NT2/D1 (cell line): ENCODE measurements at regions not wholly inside any gene's neighbourhood (a gene's known extent, or its start where the extent isn't known, plus 50 kb on each side); places are given as distances from the start of the nearest gene placed in this dataset.

ENCODE experiments used
- DNase-seq: peaks from one replicate; pipeline ENCODE4 v3.0.0-alpha.2; 2011; ENCODE audit warnings: low read depth, low spot score
- H3K27me3 ChIP-seq: 2 replicates; pipeline ENCODE4 v1.6.0; 2011; ENCODE audit warnings: mild to moderate bottlenecking; ENCODE audit not compliant: insufficient read length, insufficient read depth
- H3K36me3 ChIP-seq: 2 replicates; pipeline ENCODE4 v1.6.1; 2011; ENCODE audit warnings: mild to moderate bottlenecking, low read length, mixed read lengths; ENCODE audit not compliant: insufficient read depth, insufficient read length
- H3K4me1 ChIP-seq: 2 replicates; pipeline ENCODE4 v1.5.1; 2011; ENCODE audit not compliant: insufficient read depth, insufficient read length
- H3K4me3 ChIP-seq: 2 replicates; pipeline ENCODE4 v1.5.1; 2011; ENCODE audit warnings: low read depth; ENCODE audit not compliant: insufficient read length
- H3K9ac ChIP-seq: 2 replicates; pipeline ENCODE4 v1.6.0; 2011; ENCODE audit warnings: low read depth; ENCODE audit not compliant: insufficient read length
- H3K9me3 ChIP-seq: 2 replicates; pipeline ENCODE4 v1.5.1; 2011; ENCODE audit warnings: mild to moderate bottlenecking, low read length; ENCODE audit not compliant: insufficient read depth
- SUZ12 ChIP-seq: IDR thresholded peaks from 2 replicates; pipeline ENCODE4 v1.6.1; 2011; ENCODE audit not compliant: insufficient read length, insufficient read depth; ENCODE audit errors: extremely low read depth
- YY1 ChIP-seq: IDR thresholded peaks from 2 replicates; pipeline ENCODE4 v1.6.1; 2011; ENCODE audit not compliant: insufficient read length, insufficient read depth
- ZNF274 ChIP-seq: IDR thresholded peaks from 2 replicates; pipeline ENCODE4 v1.6.1; 2011; ENCODE audit warnings: mild to moderate bottlenecking, low read depth, low read length

- H3K4me1 ChIP-seq, result peaks cover 3% of the 10 kb centered on the region
- no peaks in the 10 kb centered on the region for H3K9me3 ChIP-seq
- TF ChIP-seq YY1, result no peak
- TF ChIP-seq SUZ12, result no peak
- no peak for TF ChIP-seq ZNF274
- DNase-seq, result no peak
- no peak overlapping the region for H3K4me3 ChIP-seq
- no peak overlapping the region for H3K9ac ChIP-seq
- H3K27me3 ChIP-seq, result no peaks in the 10 kb centered on the region
- H3K36me3 ChIP-seq, result no peaks in the 10 kb centered on the region
Measured at GRCh38 chr11:70823771-70824170, 425.4 kb downstream of the CTTN start.

GRCh38 chr11:70824605-70825245 lies 426.4 kb downstream of the CTTN start:
- peak; percentile 13 for DNase-seq

GRCh38 chr11:70825893-70826540 lies 426.4 kb downstream of the SHANK2 start:
- peaks cover 3% of the 10 kb centered on the region for H3K4me1 ChIP-seq
- no peaks in the 10 kb centered on the region for H3K9me3 ChIP-seq
- no peak overlapping the region for H3K9ac ChIP-seq
- DNase-seq, result no peak
- H3K4me3 ChIP-seq, result no peak overlapping the region
- no peaks in the 10 kb centered on the region for H3K27me3 ChIP-seq
- TF ChIP-seq ZNF274 (no peak), SUZ12 (no peak), YY1 (no peak)
- no peaks in the 10 kb centered on the region for H3K36me3 ChIP-seq

More at GRCh38 chr11:70824605-70825245, 426.4 kb downstream of the CTTN start:
- Histone ChIP-seq H3K36me3 (no peaks in the 10 kb centered on the region), H3K9me3 (no peaks in the 10 kb centered on the region), H3K27me3 (no peaks in the 10 kb centered on the region), H3K9ac (no peak overlapping the region), H3K4me1 (peaks cover 3% of the 10 kb centered on the region), H3K4me3 (no peak overlapping the region)
- TF ChIP-seq YY1, result no peak
- TF ChIP-seq ZNF274, result no peak
- TF ChIP-seq SUZ12, result no peak

- no peak for TF ChIP-seq ZNF274
- TF ChIP-seq YY1, result no peak
- TF ChIP-seq SUZ12, result no peak
- no peak overlapping the region for H3K9ac ChIP-seq
- DNase-seq, result no peak
- no peaks in the 10 kb centered on the region for H3K9me3 ChIP-seq
- H3K4me3 ChIP-seq, result no peak overlapping the region
- peaks cover 3% of the 10 kb centered on the region for H3K4me1 ChIP-seq
- H3K36me3 ChIP-seq, result no peaks in the 10 kb centered on the region
- H3K27me3 ChIP-seq, result no peaks in the 10 kb centered on the region
Measured at GRCh38 chr11:70826541-70827335, 425.6 kb downstream of the SHANK2 start.

- no peak for TF ChIP-seq YY1
- no peak for TF ChIP-seq ZNF274
- TF ChIP-seq SUZ12, result no peak
- H3K27me3 ChIP-seq, result no peaks in the 10 kb centered on the region
- no peaks in the 10 kb centered on the region for H3K36me3 ChIP-seq
- no peak overlapping the region for H3K4me3 ChIP-seq
- peaks cover 3% of the 10 kb centered on the region for H3K4me1 ChIP-seq
- H3K9me3 ChIP-seq, result no peaks in the 10 kb centered on the region
- DNase-seq, result no peak
- H3K9ac ChIP-seq, result no peak overlapping the region
Measured at GRCh38 chr11:70828593-70829082, 423.7 kb downstream of the SHANK2 start.

GRCh38 chr11:70829134-70829885 lies 423.1 kb downstream of the SHANK2 start:
- Histone ChIP-seq H3K4me1 (peaks cover 3% of the 10 kb centered on the region), H3K4me3 (no peak overlapping the region), H3K9me3 (no peaks in the 10 kb centered on the region), H3K27me3 (no peaks in the 10 kb centered on the region), H3K9ac (no peak overlapping the region), H3K36me3 (no peaks in the 10 kb centered on the region)
- DNase-seq, result no peak
- TF ChIP-seq SUZ12, result no peak
- no peak for TF ChIP-seq ZNF274
- TF ChIP-seq YY1, result no peak
